NCI-H748 treated with DMSO at 0.1 percent for 48 hours (cell line): ENCODE measurements at regions not wholly inside any gene's neighbourhood (a gene's known extent, or its start where the extent isn't known, plus 50 kb on each side); places are given as distances from the start of the nearest gene placed in this dataset.
"Not testable (repeated sequence)": the region's sequence is repeated elsewhere in the genome, so short reads cannot be mapped to it uniquely, and the experiment has no call there.

Experiments
- DNase-seq: peaks from one replicate; lab custom pipeline; 2025; lab: John Stamatoyannopoulos, UW

DNA sequence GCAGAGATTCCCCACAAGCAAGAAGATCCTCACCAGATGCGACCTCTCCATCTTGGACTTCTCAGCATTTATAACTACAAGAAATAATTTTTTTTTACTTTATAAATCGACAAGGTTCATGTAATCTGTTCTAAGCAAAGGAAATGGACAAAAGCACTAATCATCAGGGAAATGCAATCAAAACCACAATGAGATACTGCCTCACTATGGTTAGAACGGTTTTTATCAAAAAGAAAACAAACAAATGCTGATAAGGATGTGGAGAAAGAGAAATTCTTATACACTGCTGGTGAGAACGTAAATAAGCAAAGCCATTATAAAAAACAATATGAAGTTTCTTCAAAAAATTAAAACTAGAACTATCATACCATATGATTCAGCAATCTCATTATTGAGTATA is 1382.6 kb downstream of the ARAP2 start:
- no peak for DNase-seq

DNA sequence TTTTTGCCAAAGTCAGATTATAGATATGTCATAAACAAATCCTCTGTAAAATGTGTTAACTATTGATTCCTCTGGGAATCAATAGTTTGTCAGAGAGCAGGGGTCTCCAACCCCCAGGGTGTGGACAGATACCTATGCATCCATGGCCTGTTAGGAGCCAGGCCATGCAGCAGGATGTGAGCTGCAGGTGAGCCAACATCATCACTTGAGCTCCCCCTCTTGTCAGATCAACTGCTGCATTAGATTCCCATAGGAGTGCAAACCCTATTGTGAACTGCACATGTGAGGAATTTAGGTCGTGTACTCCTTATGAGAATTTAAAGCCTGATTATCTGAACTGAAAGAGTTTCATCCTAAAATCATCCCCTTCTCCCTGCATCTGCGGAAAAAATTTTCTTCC is 1365.4 kb downstream of the ARAP2 start:
- DNase-seq, result no peak

DNA sequence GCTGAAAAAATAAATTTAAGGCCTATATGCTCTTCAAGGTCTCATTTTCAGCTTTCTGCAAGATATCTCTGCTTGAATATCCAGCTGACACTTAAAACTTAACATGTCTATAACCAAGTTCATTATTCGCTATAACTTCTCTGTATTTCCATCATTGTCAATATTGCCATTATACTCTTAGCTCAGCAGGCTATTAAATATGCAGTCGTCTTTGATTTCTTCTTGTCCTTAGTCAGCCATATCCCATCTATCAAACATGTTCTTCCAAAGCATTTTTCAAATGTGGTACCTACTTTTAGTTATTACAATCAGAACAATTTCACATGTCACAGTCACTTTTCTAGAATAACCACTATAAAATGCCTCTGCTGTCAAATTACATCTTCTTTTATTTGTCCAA is 1364.1 kb downstream of the ARAP2 start:
- DNase-seq, result no peak

DNA sequence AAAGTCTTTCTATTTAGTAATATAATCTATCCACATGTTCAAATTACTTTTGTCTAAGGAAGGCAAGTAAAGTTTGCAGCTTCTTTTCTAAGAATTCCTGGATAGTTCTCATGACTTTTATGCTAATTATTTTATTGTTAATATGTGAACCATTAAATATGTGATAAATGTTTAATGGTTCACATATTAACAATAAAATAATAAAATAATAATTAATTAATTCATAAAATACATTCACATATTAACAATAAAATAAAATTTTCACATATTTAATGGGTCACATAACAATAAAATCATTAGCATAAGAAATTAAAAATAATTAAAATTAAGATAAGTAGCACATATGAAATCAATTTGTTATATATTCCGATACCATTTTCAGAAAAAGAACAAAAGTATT is 1352.4 kb downstream of the ARAP2 start:
- no peak for DNase-seq

DNA sequence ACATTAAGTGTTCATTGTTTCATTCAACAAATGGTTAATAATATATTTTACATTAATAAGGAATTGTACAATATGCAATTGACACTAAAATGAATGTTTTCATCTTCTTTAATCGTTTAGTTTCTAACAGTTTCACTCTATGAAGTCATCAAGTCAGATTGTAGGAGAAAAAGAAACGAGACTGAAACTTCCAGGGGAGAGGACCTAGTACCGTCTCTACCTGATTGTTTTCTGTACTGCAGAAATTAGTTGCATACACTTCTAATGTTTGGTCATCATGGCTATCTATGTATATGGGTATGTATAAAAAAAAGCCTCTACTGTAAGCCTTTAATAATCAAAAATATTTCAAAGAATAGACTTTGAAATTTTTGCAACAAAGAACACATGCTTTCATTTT is 1350.9 kb downstream of the ARAP2 start:
- DNase-seq, result no peak

DNA sequence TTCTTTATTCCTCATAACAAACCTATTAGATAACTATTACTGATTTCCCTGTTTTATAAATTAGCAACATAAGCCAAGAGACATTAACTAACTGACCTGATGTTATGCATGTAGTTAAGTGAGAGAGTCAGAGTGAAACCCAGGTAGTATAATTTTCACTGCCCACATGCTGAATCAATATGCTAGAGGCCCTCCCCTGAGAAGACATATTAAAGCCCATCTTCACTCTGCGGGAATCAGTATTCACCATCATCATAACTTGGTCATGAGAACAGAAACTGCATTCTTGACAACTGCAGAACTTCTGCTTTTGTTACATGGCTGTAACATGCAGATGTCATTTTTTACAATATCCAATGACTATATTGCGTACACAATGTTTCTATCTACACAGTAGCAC is 1324.3 kb downstream of the ARAP2 start:
- DNase-seq, result no peak

DNA sequence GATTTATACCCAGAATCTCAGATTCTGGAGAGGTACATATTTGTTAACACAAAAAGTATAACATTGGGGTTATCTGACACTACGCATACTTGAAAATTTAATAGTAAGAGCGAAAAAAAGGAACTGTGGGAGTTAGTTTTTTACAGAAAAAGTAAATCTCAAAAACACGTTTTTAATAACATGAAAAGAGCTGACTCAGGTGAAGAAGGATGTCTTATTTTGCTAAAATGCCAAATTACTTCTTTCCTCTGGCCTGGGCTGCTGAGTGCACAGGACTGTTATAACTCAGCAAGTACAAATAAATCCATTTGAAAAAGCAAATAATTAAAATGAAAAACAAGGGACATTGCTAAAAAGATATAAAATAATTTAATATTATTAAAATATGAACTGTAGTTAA is 1322.9 kb downstream of the ARAP2 start:
- DNase-seq, result no peak

DNA sequence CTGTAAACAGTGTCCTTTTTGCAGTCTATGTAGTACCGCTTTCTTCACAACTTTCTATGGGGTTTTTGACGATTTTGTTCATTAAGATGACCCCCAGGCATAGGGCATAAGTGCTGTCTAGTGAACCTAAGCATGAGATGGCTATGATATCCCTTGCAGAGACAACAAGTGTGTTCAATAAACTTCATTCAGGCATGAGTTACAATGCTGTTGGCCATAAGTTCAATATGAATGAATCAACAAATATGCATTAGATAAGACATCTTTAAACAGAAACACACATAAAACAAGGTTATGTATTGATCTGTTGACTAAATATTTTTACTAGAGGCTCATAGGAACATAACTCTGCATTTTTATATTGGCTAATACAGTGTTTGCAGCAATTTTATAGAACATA is 1322.0 kb downstream of the ARAP2 start:
- no peak for DNase-seq

DNA sequence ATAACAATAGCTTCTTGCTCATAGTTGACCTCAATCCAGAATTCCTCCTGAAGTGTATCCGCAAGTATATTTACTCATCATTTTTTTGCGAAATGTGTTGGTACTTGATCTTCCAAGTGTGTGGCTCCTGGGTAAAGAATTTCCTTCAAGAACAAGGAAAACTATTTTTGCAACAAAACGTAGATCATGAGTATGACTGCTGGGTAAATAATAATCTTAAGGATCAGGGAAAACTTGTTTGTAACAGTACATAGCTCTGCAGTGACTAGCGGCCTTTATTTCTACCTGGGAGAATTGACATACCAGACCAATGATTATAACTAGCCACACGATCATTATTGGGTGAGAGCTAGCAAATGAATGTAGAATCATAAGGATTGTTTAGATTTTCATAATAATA is 1311.7 kb downstream of the ARAP2 start:
- no peak for DNase-seq

DNA sequence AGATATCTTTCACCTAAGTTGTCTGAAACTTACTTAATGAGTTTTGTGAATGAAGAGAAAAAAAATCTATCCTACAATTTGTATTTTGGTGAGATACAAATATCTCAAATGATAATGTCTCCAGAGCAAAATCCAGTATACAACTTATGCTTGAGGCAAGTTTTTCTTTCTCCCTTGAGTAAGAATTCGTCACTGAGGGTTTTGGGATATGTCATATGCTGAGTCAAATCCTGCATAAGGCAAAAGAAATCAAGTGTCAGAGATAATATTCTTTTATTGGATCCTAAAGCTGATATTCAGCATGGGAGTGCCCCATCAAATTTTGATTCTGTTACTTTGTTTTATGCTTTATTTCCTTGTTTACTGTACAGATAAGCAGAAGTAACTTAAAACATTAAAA is 1308.6 kb downstream of the ARAP2 start:
- DNase-seq, result no peak

DNA sequence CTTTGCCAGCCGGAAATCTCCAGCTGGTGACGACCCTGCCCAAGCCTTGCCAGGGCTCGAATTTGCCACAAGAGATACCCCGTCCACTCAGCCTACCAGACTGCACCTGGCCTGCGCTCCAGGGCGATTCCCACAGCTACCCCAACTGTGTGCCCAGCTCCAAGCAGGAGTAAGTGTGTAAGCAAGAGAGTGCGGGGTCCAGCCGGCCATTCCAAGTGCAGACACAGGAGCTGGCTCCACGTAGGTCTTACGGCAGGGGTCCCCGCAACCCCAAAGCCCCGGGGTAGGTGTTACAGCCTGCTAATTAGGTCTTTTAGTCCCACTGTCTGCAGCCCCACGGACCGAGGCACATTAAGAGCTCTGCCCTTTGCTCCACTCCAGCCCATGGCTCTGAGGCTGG is 1305.2 kb downstream of the ARAP2 start:
- DNase-seq, result no peak

DNA sequence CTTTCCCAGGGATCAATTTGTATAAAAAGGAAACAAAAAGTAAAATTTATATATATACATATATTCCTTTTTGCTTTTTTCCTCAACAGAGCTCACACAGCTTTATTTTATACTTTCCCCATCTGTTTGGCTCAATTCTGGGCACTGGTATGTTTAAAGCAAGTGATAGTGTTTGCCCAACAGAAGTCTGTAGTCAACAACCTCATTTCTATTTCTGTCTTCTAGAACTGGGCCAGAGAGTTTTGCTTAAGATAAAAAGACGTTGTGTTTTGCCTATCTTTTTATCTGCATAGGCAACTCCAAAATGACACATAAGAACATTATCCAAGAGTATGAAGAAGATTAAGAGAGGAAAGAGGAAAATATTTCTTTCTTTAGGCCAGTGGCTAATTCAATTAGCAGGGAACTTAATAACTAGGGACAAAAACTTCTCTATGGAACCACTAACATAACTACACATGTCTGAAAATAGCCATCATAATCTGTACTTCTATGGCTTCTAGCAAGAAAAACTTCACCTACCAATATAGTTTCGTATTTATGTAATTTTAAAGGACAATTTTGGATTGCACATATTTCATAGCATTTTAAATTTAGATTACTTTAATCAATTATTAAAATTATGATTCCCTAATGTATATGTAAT is 1300.5 kb downstream of the ARAP2 start:
- DNase-seq, result no peak

DNA sequence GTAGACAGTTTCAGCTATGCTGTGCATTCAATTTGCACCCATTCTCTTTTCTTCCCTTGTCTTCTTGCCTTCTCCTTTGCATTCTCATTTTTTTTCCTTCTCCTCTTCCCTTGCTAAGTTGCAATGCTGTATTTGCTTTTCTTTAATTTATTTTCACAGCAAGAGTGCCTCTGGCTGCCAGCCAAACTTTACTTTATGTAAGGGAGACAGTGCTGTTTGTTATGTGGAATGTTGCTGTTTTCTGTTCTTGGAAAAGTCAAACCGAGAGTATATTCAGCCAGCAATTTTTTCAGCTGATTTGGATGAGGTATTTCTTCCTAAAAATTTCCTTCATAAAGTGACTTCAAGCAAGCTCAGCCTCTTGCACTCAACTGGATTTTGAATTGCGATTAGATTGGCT is 1293.4 kb downstream of the ARAP2 start:
- DNase-seq, result no peak

DNA sequence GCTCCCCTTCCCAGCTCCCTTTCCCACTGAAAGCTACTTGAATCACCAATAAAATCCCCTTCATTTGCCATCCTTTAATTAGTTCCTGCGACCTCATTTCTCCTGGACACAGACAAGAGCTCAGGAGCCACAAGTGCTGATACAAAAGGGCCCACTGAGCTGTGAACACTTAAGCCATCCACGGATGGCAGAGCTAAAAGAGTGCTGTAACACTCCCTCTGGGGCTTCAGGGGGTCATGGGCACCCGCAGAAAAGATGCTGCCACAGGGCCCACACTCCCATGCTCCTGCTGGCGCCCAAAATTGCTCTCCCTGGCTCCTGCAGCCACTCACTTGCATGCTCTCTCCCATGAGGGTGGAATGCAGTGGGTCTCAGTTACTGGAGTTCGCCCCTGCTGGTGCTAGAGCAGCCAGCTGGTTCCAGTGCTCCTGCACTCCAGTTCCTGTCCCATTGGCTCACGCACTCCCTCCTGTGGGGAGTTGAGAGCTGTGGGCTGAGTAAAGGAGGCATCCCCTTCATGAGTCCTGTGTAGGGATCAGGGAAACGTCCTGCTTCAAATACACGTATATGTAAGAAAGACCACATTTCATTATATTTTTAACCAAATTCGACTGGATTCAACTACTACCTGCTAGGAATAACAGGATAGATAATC is 1291.0 kb downstream of the ARAP2 start:
- no peak for DNase-seq

DNA sequence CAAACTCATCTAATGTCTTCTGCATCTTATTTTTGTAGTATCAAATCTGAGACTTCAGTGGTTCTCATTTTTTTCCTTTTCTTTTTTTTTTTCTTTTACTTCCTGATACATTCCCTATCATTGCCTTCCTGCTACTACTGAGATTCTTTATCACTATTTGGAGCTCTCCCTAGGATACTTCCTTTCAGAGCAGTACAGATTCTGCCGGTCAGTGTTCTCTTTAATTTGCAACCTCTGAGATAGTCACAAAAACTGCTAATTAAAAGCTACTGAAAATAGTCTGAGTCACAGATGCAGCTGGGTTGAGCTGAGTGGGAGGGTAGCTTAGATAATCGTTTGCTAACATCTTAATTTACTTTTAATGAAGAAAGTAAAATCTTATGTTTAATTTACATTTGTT is 1279.7 kb downstream of the ARAP2 start:
- DNase-seq, result no peak

DNA sequence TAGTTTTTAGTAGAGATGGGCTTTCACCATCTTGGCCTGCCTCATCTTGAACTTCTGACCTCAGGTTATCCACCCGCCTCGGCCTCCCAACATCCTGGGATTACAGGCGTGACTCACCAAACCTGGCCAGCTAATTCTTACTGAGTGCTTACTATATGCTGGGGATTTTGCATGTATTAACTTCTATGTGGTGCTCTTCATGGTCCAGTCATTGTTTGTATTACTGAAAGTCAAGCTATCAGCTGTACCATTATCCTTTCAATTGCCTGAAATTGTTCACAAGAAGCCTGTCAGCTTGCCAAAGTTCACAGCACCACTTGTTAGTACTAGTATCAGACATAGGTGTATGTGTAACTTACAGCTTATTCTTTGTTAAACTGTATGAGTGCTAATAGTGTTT is 1272.1 kb downstream of the ARAP2 start:
- no peak for DNase-seq

DNA sequence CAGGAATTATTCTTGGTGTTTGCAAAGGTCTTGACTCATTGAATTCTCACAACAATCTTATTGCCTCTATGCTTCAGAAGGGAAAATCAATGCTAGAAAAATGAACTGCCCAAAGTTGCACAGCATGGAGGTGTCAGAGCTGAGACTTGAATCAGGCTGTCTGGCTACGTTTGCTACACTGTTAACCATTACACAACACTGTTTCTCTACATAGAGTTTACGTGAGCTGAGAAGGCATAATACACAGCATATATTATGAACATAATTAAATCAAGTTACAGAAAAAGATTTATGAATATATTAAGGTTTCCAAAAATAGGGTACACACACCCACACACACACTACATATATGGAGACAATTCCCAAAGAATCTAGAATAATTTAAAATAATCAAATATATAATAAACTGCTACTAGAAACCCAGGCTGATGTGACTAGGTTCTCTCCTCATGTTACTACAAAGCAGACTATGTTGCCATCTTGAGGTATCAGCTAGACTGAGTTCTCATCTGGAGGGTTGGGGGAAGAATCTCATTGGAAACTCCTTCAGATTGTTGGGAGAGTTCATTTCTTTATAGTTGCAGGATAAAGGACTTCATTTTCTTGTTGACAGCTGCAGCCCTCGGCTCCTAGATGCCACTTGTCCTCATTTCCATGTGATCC is 1270.5 kb downstream of the ARAP2 start:
- no peak for DNase-seq

DNA sequence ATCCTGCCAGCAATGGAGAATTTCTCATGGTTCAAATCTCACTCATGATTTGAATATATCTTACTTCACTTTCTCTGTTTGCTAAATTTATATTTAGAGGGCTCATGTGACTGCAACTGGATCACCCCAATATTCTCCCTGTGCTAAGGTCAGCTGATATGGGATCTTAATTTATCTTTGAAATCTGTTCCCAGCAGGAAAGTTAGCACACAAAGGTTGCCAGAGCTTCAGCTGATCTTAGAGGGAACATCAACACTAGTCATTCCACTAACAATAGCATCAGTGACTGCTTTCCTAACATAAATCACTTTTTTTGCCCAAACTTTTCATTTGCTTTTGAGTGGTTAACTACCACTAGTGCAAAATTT is 1270.0 kb downstream of the ARAP2 start:
- no peak for DNase-seq

DNA sequence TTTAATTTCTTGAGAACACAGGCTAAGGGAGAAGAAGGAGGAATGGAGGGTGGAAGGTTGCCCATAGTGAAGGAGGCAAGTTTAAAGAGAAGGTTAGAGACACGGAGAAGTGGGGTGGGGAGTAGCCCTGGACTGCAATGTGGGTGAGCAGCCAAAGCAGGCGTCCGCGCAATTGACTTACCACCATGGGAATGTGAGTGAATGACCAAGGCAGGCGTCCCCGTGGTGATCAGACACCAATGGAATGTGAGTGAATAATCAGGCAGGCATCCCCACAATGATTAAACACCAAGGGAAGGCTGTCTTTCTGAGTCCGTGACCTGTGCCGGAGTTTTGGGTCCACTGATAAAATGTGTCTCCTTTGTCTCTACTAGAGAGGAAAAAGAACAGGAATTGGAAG is 1223.1 kb downstream of the ARAP2 start:
- not testable (repeated sequence) for DNase-seq

DNA sequence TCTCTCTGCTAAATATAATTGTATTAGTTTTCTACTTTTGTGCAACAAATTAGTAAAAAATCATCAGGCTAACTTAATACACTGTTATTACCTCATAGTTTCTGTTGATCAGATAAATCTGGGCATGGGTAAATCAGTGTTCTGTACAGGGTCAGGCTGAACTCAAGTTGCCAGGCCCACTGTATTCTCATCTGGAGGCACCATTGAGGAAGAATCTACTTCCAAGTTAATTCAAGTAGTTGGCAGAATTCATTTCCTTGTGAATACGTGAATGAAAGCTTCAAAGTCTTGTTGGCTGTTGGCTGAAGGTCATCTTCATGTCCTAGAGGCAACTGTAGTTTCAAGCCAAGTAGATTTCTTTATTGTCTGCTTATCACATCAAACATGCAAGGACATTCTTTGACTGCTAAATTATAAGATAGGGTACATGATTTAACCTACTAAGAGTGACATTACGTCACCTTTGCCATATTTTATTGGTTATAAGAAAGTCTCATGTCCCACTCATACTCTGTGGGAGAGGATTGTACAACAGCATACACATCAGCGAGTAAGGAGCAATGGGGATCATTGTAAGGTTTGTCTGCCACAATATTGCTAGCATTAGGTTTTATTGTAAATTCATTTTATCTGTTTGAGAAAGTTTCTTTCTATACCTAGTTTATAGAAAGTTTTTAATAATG is 1219.0 kb downstream of the ARAP2 start:
- DNase-seq, result no peak

DNA sequence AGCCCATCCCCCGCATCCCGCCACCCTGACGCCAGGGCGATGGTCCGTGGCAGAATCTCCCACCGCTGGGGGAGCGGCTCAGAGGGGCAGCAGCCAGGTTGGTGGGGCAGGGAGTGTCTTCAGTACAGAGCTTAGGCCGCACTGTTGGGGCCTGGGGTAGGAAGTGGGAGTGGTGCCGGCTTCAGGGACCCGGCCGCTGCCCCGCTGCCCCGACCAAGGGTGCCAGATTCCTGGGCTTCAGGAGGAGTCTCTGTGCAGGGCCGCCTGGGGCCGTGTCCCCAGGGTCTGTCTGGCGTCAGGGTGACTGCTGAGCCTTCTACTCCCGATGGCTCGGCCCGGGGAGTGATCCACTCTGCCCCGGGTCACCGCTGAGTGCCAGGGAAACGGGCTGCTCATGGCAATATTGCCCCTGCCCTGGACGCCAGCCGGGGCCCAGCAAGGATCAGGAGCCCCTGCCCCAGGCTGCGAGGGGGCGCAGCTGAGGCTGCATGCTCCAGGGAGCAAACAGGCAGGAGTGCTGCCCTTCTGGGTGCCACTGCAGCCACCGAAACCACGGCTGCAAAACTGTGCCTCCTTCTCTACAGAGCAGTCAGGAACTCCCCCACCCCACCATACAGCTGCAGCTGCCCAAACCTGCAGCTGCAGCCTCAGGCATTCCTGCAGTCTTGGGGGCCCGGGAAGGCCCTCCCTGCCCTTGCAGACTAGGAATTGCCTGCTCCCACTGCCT is 1206.1 kb downstream of the ARAP2 start:
- DNase-seq, result no peak

DNA sequence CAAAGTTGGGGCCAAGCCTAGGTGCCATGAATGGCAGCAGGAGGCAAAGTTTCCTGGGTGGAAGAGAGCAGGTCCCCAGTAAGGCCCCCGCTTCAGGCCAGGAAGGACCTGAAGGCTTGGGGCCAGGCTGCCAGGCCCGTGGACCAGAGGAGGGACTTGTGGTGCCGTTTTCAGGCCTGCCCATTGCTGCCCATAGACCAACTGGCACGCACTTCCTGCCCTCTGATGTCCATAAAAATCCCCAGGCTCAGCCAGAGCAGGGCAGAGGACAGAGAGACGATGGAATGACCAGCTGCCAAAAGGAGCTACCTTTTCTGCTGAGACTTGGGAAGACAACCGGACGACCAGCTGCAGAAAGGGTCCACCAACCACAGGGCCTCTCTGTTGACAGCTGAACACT is 1205.5 kb downstream of the ARAP2 start:
- no peak for DNase-seq

DNA sequence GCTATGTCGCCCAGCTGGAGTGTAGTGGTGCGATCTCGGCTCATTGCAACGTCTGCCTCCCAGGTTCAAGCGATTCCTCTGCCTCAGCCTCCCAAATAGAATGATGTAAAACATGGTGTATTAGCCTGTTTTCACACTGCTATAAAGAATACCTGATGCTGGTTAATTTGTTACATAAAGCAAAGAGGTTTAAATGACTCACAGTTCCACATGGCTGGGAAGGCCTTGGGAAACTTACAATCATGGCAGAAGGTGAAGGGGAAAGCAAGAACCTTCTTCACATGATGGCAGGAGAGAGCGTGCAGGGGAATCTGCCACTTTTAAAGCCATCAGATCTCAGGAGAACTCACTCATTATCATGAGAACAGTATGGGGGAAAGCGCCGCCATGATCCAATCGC is 1191.8 kb downstream of the ARAP2 start:
- DNase-seq, result no peak
